CD4-positive, alpha-beta T cell treated with Interferon gamma for 1 hour (primary cell): ENCODE measurements at regions not wholly inside any gene's neighbourhood (a gene's known extent, or its start where the extent isn't known, plus 50 kb on each side); places are given as distances from the start of the nearest gene placed in this dataset.

ENCODE experiments used
- DNase-seq: peaks from one replicate; pipeline ENCODE4 v3.0.0-alpha.2; 2020

DNA sequence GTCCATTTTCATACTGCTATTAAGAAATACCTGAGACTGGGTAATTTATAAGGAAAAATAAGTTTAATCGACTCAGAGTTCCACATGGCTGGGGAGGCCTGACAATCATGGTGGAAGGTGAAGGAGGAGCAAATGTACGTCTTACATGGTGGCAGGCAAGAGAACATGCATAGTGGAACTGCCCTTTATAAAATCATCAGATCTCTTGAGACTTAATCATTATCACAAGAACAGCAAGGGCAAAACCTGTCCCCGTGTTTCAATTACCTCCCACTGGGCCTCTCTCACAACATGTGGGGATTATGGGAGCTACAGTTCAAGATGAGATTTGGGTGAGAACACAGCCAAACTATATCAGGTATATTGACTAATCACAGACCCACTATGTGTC is 370.2 kb upstream of the USP24 start:
- DNase-seq: no peak

- no peak for DNase-seq
Measured at GRCh38 chr1:55584526-55585401, 369.6 kb upstream of the USP24 start.

GRCh38 chr1:55582084-55582483 is 366.9 kb upstream of the USP24 start:
- DNase-seq: no peak

GRCh38 chr1:55580845-55581332 is 365.7 kb upstream of the USP24 start:
- no peak for DNase-seq

- DNase-seq: no peak
Measured at GRCh38 chr1:55579332-55580001, 364.3 kb upstream of the USP24 start.

GRCh38 chr1:55578646-55579045 is 363.5 kb upstream of the USP24 start:
- no peak for DNase-seq

DNA sequence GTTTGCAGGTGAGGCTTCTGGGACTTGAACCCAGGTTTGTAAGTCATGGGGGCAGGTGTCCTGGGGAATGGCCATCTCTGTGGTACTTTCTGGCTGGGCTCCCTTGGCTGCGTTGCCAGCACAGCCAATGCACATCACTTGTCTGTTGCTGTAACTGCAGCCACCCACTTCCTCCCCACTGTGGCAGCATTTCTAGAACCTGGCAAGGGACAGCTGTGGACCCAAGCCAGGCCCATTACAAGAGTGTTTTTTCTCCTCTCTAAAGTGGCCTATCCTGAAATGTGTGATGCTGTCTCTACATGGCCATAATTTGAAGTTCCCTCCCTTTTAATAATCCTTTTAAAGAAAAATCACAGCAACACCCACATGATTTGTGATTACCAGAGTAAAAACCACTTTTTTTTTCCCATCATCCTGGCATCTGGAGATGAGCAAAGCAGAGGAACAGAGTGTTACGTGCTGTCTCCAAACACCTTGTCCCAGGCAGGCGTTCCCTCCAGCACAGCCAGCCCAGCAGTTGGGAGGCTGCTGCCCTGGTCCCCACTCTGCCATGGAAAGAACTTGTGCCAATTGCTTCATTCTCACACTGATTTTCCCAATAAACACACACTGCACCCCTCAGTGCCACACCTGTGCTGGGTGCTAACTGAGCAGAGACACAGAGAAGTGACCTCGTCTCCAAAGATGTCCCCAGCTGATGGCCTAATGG is 360.6 kb upstream of the USP24 start:
- no peak for DNase-seq

DNA sequence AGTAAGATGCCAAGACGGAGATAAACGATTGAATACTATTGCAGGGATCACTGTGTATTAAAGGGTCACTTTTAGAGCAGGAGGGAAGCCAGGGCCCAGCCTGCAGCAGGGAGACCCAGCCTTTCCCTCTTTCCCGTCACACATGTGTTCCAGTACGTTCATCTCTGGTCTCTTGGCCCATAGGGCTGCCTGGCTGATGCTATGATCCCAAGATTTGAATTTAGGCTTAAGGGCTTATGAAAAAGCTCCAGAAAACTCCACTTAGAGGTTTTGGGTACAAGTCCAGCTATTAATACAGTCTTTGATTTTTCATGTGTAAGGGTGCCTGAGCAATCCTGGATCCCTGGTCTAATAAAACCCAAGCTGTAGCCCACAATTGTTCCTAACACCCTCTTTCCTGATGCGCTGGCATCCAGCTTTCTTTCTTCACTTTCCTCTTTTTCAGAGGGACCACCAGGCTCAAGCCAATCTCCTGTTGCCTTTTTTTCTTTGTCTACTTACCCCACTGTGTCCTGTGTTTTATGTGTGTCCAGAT is 359.6 kb upstream of the USP24 start:
- DNase-seq: no peak

GRCh38 chr1:55572878-55573734 is 357.9 kb upstream of the USP24 start:
- no peak for DNase-seq

GRCh38 chr1:55571767-55572166 is 356.6 kb upstream of the USP24 start:
- no peak for DNase-seq

DNA sequence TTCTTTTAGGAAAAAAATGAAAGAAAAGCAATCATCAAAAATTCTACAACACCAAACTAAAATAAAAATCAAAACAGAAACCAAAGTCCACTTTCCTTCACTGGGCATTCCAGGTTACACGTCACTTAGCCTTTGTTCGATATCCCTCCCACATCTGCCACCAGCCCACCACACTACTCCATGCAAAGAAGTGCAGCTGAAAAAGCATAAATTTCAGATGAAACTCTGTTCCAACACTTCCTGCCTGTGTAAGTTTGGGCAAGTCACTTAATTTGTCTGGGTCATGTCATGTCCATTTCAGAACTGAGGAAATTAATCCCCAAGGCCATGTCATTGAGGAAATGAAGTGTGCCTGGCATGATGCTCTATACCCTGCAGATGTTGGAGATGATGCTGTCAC is 354.3 kb upstream of the USP24 start:
- DNase-seq: no peak

GRCh38 chr1:55568732-55569131 is 353.6 kb upstream of the USP24 start:
- no peak for DNase-seq

DNA sequence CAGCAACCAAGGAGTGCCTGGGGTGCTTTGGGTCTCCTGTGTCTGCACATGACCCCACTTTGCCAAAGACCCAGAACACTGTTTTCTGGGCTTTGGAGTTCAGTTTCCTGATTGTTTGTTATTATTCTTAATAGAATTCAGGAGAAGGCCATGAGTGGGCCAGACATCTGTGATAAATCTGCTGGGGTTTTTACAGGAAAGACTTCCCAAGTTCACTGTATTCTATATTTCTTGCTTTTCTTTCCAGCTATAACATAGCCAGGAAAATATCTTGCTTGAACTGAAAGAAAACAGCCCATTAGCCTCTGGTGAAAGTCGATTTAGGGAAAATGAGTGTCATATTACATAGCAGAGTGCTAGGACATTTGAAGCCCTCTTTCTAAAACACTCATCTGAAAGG is 345.1 kb upstream of the USP24 start:
- no peak for DNase-seq

DNA sequence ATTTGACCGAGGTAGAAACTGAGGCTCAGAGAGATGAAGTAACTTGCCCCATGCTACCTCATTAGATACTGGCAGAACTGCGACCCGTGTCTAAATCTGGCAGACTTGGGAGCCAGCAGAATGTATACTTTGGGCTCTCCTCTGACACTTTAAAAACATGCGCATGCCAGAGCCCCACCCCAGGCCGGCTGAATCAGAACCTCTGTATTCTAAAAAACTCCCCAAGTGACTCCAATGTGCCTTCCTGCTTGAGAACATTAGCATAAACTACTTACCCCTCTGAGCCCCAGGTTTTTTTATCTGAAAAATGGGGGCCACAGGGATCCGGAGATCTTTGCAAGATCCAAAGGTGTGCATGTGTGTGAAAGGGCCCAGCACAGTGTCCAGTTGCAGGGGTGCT is 344.7 kb upstream of the USP24 start:
- no peak for DNase-seq

DNA sequence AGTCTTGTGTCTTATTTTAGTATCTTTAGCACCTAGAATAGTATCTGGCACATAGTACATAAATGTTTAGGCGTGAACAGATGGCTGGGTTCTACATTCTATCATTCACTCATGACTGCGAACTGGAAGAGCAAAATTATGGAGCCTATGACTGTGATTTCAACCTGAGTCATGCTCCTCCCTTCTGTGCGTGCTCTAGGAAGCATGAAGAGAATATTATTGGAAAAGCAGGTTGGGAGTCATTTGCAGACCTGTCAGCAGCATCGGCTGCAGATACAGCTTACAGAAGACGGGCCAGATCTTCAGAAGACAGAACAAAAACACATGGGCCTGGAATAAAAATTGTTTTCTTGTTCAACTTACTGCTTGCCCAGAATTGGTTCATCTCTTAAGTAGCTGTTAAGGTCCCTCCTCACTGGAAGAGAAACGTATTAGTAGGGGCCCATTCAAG is 344.0 kb upstream of the USP24 start:
- DNase-seq: no peak

- DNase-seq: no peak
Measured at GRCh38 chr1:55558515-55558914, 343.4 kb upstream of the USP24 start.

DNA sequence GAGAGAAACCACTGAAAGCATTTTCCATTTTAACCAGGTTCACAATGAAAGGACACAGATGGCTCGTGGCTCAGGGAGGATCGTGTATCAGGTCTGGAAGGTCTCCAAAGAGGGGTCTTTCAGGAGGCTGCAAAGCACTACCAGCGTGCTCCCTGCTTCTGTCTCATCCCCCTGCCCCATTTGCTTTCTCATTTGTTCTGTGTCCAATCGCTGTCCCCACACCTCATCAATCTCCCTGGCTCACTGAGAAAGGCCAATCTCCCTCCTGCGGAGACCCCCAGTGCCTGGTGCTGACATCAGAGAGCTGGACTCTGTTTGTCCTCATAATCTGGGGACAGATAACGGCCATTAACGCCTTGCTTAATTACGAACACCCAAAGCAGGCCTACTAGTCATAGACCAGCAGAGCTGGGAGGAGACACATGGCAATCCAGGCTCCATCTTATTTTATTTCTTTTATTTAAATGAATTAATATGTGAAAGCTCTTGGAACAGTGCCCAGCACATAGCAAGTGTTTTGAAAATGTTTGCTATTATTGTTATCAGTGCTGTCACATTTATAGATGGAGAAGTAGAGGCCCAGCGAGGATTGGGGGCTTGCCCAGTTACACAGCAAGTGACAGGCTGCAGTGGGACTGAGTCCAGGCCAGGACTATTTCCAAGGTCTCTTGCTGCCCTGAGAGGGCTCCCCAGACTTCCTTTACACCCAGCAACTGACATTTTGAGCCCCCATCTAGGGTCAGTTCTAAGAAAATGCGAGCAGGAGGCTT is 341.0 kb upstream of the USP24 start:
- no peak for DNase-seq

DNA sequence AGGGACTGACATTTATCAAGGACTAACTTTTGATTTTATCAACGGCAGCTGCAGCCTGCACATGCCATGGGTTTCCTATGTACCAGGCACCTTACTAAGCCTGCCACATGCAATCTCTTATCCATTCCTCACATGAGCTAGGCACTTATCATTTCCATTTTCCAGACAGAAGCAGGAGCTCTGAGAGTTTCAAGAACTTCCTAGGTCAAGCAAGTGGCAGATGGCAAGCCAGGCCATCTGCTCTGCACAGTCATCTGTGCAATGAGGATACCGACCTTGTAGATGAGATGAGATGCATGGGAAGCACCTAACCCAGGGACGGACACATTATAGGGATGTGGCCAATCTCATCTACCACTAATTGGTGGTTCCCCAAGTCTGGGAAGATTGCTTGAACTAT is 339.4 kb upstream of the USP24 start:
- DNase-seq: no peak

DNA sequence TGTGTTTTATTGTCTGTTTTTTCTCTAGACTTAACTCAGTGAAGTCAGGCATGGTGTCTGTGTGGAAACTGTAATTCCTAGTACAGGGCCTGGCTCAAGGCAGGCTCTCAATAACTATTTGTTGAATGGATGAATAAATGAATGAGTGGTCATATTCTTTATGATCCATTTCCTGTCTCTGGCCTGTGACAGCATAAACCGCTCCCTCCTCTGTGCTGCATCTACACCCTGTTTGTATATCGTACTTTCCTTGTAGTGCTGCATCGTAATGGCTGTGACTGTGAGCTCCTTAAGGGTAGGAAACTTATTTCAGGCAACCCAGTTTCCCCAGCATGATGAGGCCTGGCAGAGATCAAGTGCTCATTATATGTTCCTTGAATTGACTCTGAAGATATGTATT is 337.5 kb upstream of the USP24 start:
- DNase-seq: no peak

DNA sequence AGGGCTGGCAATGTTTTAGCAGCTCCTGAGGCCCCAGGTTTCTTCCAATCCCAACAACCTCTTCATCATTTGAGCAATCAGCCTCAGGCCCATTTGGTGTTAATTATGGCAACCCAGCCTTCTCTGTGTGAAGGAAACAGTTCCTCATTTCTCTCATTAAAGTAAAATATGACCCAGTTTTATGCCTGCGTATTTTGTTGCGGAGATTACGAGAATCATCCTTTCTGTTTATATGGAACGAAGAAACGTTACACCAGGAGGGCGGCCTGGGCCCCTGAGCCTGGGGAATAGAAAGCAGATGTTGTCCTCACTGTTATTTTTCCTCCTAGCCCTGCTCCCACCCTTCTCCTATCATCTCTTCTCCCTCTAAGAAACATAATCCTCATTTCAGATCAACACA is 332.2 kb upstream of the USP24 start:
- DNase-seq: no peak

DNA sequence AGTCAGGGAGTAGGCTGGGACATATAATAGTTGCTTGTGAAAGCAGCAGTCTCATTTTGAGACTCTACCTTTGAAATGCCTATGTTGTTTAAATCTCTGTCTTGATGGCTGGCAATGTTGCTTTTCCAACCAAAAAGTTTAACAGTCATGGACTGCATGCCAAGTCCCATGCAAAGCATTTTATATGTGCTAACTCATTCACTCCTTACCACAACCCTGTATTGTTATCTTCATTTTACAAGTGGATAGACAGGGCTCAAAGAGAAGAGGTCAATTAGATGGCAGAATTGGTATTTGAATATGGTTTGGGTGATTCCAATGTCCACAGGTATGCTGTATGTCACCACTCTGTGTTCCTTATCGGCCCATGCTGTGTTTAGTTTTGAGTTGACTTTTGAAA is 331.4 kb upstream of the USP24 start:
- DNase-seq: no peak

GRCh38 chr1:55544826-55545225 is 329.7 kb upstream of the USP24 start:
- no peak for DNase-seq
